Liver (tissue), 3 donors: ENCODE measurements at regions not wholly inside any gene's neighbourhood (a gene's known extent, or its start where the extent isn't known, plus 50 kb on each side); places are given as distances from the start of the nearest gene placed in this dataset.

Experiments used
- CTCF ChIP-seq: fragments of 150-350 bp; IDR thresholded peaks from 2 replicates; pipeline ENCODE4 v1.5.1; 2017; ENCODE audit warnings: improper control_type of control experiment, low read depth, low read length; ENCODE audit not compliant: missing input control
- REST ChIP-seq: IDR thresholded peaks from 2 replicates; pipeline ENCODE4 v1.6.1; 2016; ENCODE audit warnings: antibody characterized with exemption, mild to moderate bottlenecking
- TAF1 ChIP-seq: conservative IDR thresholded peaks from 2 replicates; pipeline ENCODE4 v1.6.1; 2016; ENCODE audit warnings: antibody characterized with exemption, mild to moderate bottlenecking
- ZBTB33 ChIP-seq: IDR thresholded peaks from 2 replicates; pipeline ENCODE4 v1.6.1; 2016; ENCODE audit warnings: antibody characterized with exemption
- donor health status: healthy.
- donor health status: healthy.

GRCh38 chr17:52721910-52722309 is 563.4 kb upstream of the CA10 start:
- TF ChIP-seq CTCF, result no peak
- TF ChIP-seq REST, result no peak
- no peak for TF ChIP-seq ZBTB33
- no peak for TF ChIP-seq TAF1
